OCI-LY1 (cell line): ENCODE measurements at regions not wholly inside any gene's neighbourhood (a gene's known extent, or its start where the extent isn't known, plus 50 kb on each side); places are given as distances from the start of the nearest gene placed in this dataset.

Source experiments
- H2AFZ ChIP-seq: fragments of 200-600 bp; sonication (generic), shearing (Covaris generic); 2 replicates; pipeline ENCODE4 v1.6.0; 2014; ENCODE audit warnings: antibody characterized with exemption, mild to moderate bottlenecking, low read length
- H3F3A ChIP-seq: fragments of 200-600 bp; sonication (generic), shearing (Covaris generic); 2 replicates; pipeline ENCODE4 v1.6.0; 2014; ENCODE audit warnings: mild to moderate bottlenecking, antibody characterized with exemption, low read length, moderate library complexity; ENCODE audit not compliant: insufficient read depth
- H3K27ac ChIP-seq: fragments of 200-600 bp; sonication (generic); 2 replicates; pipeline ENCODE4 v1.5.1; 2014; ENCODE audit warnings: low read length, mixed run types, mild to moderate bottlenecking, low read depth; ENCODE audit not compliant: poor library complexity, severe bottlenecking
- H3K27me3 ChIP-seq: fragments of 200-600 bp; sonication (generic); 2 replicates; pipeline ENCODE4 v1.6.0; 2014; ENCODE audit warnings: antibody characterized with exemption, mild to moderate bottlenecking, low read length, moderate library complexity; ENCODE audit not compliant: insufficient read depth
- H3K36me3 ChIP-seq: fragments of 200-600 bp; sonication (generic); 2 replicates; pipeline ENCODE4 v1.6.1; 2014; ENCODE audit warnings: mild to moderate bottlenecking, antibody characterized with exemption, low read length, moderate library complexity, mixed read lengths; ENCODE audit not compliant: insufficient read depth
- H3K4me1 ChIP-seq: fragments of 200-600 bp; sonication (generic); 2 replicates; pipeline ENCODE4 v1.5.1; 2014; ENCODE audit warnings: mild to moderate bottlenecking, low read length, moderate library complexity; ENCODE audit not compliant: insufficient read depth, severe bottlenecking
- H3K4me2 ChIP-seq: fragments of 200-600 bp; sonication (generic), shearing (Covaris generic); 2 replicates; pipeline ENCODE4 v1.6.1; 2014; ENCODE audit warnings: low read length
- H3K4me3 ChIP-seq: fragments of 200-600 bp; sonication (generic); 2 replicates; pipeline ENCODE4 v1.5.1; 2014; ENCODE audit warnings: low read length, low read depth, mild to moderate bottlenecking, mixed read lengths; ENCODE audit not compliant: poor library complexity, severe bottlenecking
- H3K79me2 ChIP-seq: fragments of 200-600 bp; shearing (Covaris generic); 2 replicates; pipeline ENCODE4 v1.6.1; 2016; ENCODE audit warnings: mixed run types, low read length, mixed read lengths; ENCODE audit not compliant: insufficient read depth
- H3K9ac ChIP-seq: fragments of 200-600 bp; sonication (generic), shearing (Covaris generic); 2 replicates; pipeline ENCODE4 v1.6.1; 2014; ENCODE audit warnings: mild to moderate bottlenecking, low read length, mixed read lengths
- H3K9me2 ChIP-seq: fragments of 200-600 bp; sonication (generic), shearing (Covaris generic); 2 replicates; pipeline ENCODE4 v1.6.1; 2014; ENCODE audit warnings: low read depth, mild to moderate bottlenecking, low read length, mixed read lengths
- H3K9me3 ChIP-seq: fragments of 200-600 bp; shearing (Covaris generic); 2 replicates; pipeline ENCODE4 v1.6.1; 2014; ENCODE audit warnings: low read length, mixed read lengths
- H4K20me1 ChIP-seq: fragments of 200-600 bp; sonication (generic), shearing (Covaris generic); 2 replicates; pipeline ENCODE4 v1.6.0; 2016; ENCODE audit warnings: mild to moderate bottlenecking, low read length; ENCODE audit not compliant: insufficient read depth
- EZH2 ChIP-seq: fragments of 200-600 bp; sonication (generic), shearing (Covaris generic); IDR thresholded peaks from 2 replicates; pipeline ENCODE4 v1.8.0; 2017; ENCODE audit warnings: borderline replicate concordance, mixed run types, mild to moderate bottlenecking, antibody characterized with exemption, low read length, moderate library complexity, mixed read lengths
- TF ChIP-seq, protein P1 (sequence below): fragments of 200-600 bp; sonication (generic), shearing (Covaris generic); IDR thresholded peaks from 2 replicates; pipeline ENCODE4 v1.5.1; 2017; ENCODE audit warnings: mild to moderate bottlenecking, antibody characterized with exemption, low read length, moderate library complexity, mixed read lengths

DNA sequence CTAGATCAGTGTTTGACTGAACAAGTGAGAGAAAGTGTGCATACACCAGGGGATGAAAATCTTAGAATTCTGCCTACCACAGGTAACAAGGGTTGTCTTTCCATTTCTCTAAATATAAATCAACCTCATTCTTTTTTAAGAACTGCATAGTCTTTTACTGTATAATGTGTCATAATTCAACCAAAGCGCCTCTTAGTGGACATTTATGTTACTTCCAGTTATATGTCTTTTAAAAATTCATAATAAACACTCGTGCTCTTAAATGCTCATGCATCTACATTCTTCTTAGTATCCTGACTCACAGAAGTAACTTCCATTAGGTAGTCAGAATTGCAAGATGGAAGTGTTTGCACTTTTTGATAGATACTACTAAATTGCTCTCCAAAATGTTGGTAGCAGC, 76.2 kb downstream of the CHRNA1 start:
- Histone ChIP-seq H3K79me2 (no peaks in the 10 kb centered on the region), H3K9ac (no peak overlapping the region), H3K4me1 (peaks cover 12% of the 10 kb centered on the region), H3K4me2 (peak overlapping the region; percentile 23; the same call in 1 of the 2 replicates), H4K20me1 (no peaks in the 10 kb centered on the region), H3K9me2 (no peaks in the 10 kb centered on the region), H3K27ac (no peak overlapping the region), H2AFZ (peak overlapping the region; percentile 59; the same call in 1 of the 2 replicates), H3F3A (no peaks in the 10 kb centered on the region), H3K4me3 (no peak overlapping the region), H3K27me3 (peaks cover 8% of the 10 kb centered on the region; the same call in 1 of the 2 replicates), H3K36me3 (no peaks in the 10 kb centered on the region; the same call in 1 of the 2 replicates), H3K9me3 (no peaks in the 10 kb centered on the region)
- no peak for TF ChIP-seq EZH2
- TF ChIP-seq, protein P1, sequence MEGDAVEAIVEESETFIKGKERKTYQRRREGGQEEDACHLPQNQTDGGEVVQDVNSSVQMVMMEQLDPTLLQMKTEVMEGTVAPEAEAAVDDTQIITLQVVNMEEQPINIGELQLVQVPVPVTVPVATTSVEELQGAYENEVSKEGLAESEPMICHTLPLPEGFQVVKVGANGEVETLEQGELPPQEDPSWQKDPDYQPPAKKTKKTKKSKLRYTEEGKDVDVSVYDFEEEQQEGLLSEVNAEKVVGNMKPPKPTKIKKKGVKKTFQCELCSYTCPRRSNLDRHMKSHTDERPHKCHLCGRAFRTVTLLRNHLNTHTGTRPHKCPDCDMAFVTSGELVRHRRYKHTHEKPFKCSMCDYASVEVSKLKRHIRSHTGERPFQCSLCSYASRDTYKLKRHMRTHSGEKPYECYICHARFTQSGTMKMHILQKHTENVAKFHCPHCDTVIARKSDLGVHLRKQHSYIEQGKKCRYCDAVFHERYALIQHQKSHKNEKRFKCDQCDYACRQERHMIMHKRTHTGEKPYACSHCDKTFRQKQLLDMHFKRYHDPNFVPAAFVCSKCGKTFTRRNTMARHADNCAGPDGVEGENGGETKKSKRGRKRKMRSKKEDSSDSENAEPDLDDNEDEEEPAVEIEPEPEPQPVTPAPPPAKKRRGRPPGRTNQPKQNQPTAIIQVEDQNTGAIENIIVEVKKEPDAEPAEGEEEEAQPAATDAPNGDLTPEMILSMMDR: peak; percentile 75

- no peaks in the 10 kb centered on the region for H3K27me3 ChIP-seq
- H3K79me2 ChIP-seq: no peaks in the 10 kb centered on the region
- peaks cover 21% of the 10 kb centered on the region for H3K4me1 ChIP-seq
- no peak overlapping the region for H3K27ac ChIP-seq
- no peaks in the 10 kb centered on the region for H3K36me3 ChIP-seq
- no peak overlapping the region for H3K9ac ChIP-seq
- no peak overlapping the region for H3K4me3 ChIP-seq
- H3K9me3 ChIP-seq: no peaks in the 10 kb centered on the region
- no peak overlapping the region for H3K4me2 ChIP-seq
- H4K20me1 ChIP-seq: no peaks in the 10 kb centered on the region
- H3F3A ChIP-seq: no peaks in the 10 kb centered on the region
- no peaks in the 10 kb centered on the region for H3K9me2 ChIP-seq
- H2AFZ ChIP-seq: no peak overlapping the region
- no peak for TF ChIP-seq EZH2
- TF ChIP-seq, protein P1: no peak
Observed at GRCh38 chr2:174686430-174686829, 77.8 kb downstream of the CHRNA1 start.

GRCh38 chr2:174683392-174683759, 80.9 kb downstream of the CHRNA1 start:
- H3K4me1 ChIP-seq: peaks cover 16% of the 10 kb centered on the region
- H3K27me3 ChIP-seq: no peaks in the 10 kb centered on the region
- TF ChIP-seq, protein P1: peak; percentile 30; the same call in 1 of the 2 replicates
- no peak for TF ChIP-seq EZH2
- no peaks in the 10 kb centered on the region for H3F3A ChIP-seq
- H2AFZ ChIP-seq: 0 out of 2 replicates have a peak overlapping the region, but pooled peaks have one; percentile 16
- H3K4me2 ChIP-seq: peak overlapping the region; percentile 93
- no peaks in the 10 kb centered on the region for H4K20me1 ChIP-seq
- H3K4me3 ChIP-seq: peak overlapping the region; percentile 70
- H3K79me2 ChIP-seq: no peaks in the 10 kb centered on the region
- no peak overlapping the region for H3K27ac ChIP-seq
- H3K36me3 ChIP-seq: no peaks in the 10 kb centered on the region
- no peaks in the 10 kb centered on the region for H3K9me3 ChIP-seq
- no peaks in the 10 kb centered on the region for H3K9me2 ChIP-seq
- H3K9ac ChIP-seq: peak overlapping the region; percentile 59
